ENCODE measurements at regions not wholly inside any gene's neighbourhood (a gene's known extent, or its start where the extent isn't known, plus 50 kb on each side); places are given as distances from the start of the nearest gene placed in this dataset.

- TF ChIP-seq CTCF (IDR thresholded peaks at IDR 0.05) (no peak), EP300 (IDR thresholded peaks at IDR 0.05) (no peak)
Observed at GRCh38 chr2:37812941-37813730, 112.0 kb upstream of the RMDN2 start.
